SIG-M5 treated with dmso at 0.1 percent for 504 hours (cell line): ENCODE measurements at regions not wholly inside any gene's neighbourhood (a gene's known extent, or its start where the extent isn't known, plus 50 kb on each side); places are given as distances from the start of the nearest gene placed in this dataset.
A peak's percentile ranks its signal among the peaks of the same experiment; 100 is the strongest.

Experiments used
- DNase-seq: peaks from one replicate; lab custom pipeline; 2025; ENCODE audit not compliant: unreplicated experiment; lab: John Stamatoyannopoulos, UW

DNA sequence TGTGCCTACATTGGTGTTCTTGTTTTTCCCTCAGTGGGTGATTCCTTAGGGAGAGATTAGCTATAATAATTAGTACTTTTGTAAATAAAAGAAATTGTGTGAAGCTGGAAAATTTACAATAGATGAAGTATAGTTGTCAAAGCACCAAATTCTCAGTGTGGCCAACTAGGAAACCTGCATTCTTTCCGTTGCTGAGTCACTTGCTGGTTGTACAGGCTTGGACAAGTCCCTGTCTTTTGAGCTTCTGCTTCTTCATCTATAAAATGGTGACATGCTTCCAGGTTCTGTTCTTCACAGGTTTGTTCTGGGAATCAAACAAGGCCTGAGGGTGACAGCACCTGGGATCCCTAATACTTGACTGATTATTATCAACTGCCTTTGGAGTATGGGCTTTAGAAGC, 184.1 kb upstream of the HES1 start:
- no peak for DNase-seq

DNA sequence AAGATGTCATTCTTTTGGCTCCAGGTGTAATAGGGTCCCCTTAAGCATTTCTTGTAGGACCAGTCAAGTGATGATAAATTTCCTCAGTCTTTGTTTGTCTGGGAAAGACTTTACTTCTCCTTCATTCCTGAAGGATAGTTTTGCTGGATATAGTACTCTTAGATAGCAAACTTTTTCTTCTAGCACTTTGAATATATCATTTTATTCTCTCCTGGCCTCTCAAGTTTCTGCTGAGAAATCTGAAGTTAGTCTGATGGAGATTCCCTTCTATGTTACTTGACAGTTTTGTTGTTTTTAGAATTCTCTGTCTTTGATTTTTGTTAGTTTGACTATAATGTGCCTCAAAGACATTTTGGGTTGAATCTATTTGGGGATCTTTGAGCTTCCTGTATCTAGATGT, 181.2 kb upstream of the HES1 start:
- DNase-seq: no peak

DNA sequence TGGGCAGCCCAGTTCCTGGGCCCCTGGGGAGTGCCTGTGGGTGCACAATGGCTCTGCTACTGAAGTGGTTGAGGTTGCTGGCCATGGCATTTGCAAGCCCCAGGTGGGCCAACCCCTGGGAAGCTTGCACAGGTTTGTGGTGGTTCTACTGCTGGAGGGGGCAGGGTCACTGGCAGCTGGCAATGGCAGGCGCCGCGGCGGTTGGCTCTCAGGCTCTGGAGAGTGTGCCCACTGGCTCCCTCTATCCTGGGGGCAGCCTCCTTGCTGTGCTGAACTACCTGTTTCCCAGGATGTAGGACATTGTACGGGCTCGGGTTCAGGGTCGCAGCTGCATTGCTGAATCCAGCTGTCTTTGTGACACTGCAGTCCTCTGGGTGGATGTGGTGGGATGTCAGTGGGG, 180.2 kb upstream of the HES1 start:
- DNase-seq: no peak

DNA sequence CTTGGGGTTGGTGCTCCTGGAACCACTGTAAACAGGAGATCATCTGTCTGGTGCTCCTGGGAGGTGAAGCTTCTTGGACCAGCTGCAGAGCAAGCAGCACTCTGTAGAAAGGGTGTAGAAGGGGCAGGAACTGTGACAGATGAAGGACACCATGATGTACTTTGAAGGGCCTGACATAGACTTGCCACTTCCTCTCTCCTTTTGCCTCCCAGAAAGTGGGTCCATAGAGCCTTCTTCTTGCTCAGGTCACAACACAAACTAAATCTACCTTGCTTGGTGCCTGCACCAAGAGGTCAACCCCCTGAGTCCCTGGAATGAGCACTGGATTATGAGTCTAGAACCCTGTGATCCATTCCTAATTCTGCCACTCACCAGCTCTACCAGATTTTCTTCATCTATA, 176.1 kb upstream of the HES1 start:
- DNase-seq: no peak

GRCh38 chr3:193960487-193961274, 175.3 kb upstream of the HES1 start:
- DNase-seq: no peak

GRCh38 chr3:193962986-193963685, 172.8 kb upstream of the HES1 start:
- DNase-seq: no peak

DNA sequence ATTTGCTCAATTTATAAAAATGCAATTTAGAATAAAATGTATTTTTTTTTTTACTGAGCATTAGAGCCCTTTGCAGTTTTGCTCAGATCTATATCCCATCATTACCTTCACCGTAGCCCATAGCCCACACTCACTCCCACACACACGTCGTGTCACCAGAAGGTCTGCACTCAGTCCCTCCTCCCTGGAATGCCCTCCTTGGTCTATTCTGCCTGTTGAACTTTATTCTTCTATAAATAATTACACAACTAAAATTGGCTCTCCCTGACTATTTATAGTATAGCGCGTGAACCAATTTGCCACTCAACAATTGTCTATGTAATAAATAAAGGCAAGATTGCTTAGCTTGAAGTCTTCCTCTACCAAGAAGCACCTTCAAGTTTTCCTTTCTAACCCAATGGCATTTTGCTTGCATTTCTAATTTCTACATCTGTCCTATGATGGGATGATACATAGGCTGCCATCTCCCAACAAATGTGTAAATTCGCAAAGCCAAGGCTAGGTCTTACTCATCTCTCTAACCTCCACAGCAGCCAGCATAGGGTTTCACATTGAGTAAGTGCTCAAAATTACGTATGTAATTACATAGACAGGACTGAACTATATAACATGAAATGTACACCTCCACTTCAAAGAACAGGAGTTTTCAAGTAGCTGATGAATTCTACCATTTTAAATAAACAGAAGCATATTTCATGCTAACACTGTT, 172.0 kb upstream of the HES1 start:
- DNase-seq: no peak

DNA sequence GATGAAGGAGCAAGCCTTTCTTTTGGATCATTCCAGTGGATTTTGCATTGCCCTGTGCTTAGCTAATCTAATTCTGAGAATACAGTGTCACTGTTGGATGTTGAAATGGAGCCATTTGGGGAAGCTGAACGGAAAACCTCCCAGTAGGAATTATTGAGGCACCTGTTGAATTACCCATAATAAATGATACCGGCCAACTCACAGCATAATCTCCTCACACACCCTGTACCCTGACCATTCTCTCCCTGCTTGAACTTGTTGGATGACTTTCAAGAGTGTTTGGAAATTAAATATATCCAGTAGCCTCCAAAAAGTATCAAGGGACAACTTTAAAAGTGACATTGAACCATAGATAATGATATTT, 171.4 kb upstream of the HES1 start:
- DNase-seq: no peak

DNA sequence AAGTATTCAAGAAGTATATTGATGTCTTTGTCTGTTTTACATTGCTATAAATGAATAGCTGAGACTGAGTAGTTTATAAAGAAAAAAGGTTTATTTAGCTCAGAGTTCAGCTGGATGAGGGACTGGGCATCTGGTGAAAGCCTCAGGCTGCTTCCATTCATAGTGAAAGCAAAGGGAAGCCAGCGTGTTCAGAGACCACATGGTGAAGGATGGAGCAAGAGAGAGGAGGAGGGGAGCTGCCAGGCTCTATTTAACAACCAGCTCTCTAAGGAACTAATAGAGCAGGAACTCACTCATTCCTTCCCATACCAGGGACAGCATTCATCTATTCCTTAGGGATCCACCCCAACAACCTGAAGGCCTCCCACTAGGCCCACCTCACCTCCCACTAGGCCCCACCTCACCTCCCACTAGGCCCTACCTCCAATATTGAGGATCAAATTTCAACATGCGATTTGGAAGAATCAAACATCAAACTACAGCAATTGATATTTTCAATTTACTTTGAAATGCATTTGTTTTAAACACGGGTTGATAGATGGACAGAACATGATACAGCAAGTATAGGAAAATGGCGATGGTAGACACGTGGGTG, 167.5 kb upstream of the HES1 start:
- no peak for DNase-seq

DNA sequence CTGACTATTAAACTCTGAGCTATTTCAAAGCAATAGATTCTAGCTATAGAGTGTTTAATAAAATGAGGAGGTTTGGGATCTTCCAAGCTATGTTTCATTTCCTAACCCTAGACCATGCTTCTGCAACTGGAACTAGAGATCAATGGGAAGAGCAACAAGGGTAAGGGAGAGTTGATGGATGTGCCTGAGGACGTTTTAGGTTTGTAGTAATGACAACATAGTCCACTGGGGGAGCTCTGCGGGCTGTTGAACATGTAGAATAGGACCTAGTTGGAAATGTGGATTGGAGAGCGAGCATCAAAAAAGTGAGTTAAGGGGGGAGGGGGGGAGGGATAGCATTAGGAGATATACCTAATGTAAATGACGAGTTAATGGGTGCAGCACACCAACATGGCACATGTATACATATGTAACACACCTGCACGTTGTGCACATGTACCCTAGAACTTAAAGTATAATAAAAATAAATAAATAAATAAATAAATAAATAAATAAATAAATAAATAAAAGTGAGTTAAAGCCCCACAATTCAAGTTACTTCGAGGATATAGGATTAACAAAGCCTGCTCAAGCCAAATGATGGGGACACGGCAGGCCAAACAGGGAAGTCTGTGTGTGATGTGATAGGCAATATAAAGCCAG, 165.7 kb upstream of the HES1 start:
- peak; percentile 64 for DNase-seq

GRCh38 chr3:193970773-193971206, 165.2 kb upstream of the HES1 start:
- no peak for DNase-seq

- no peak for DNase-seq
Observed at GRCh38 chr3:193971261-193971751, 164.6 kb upstream of the HES1 start.

DNA sequence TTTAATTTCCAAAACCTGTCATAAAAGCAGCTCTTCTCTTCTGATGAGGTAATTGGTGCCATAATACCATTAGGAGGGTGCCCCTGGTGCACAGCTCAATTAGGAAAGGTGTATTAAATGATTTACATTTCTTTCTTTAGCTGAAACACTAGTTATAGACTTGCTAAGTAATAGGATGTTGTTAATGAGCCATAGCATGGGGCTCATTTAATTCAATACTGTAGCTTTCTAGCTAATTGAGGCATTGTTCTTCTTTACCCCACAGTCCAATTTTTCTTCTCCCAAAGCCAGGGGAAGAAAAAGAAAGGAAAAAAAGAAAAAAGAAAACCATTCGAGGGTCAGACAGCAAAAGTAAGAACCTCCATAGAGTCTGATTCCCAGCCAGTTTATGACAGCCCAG, 164.0 kb upstream of the HES1 start:
- no peak for DNase-seq

GRCh38 chr3:193972832-193973231, 163.1 kb upstream of the HES1 start:
- DNase-seq: no peak

- DNase-seq: no peak
Observed at GRCh38 chr3:193974191-193974652, 161.7 kb upstream of the HES1 start.

DNA sequence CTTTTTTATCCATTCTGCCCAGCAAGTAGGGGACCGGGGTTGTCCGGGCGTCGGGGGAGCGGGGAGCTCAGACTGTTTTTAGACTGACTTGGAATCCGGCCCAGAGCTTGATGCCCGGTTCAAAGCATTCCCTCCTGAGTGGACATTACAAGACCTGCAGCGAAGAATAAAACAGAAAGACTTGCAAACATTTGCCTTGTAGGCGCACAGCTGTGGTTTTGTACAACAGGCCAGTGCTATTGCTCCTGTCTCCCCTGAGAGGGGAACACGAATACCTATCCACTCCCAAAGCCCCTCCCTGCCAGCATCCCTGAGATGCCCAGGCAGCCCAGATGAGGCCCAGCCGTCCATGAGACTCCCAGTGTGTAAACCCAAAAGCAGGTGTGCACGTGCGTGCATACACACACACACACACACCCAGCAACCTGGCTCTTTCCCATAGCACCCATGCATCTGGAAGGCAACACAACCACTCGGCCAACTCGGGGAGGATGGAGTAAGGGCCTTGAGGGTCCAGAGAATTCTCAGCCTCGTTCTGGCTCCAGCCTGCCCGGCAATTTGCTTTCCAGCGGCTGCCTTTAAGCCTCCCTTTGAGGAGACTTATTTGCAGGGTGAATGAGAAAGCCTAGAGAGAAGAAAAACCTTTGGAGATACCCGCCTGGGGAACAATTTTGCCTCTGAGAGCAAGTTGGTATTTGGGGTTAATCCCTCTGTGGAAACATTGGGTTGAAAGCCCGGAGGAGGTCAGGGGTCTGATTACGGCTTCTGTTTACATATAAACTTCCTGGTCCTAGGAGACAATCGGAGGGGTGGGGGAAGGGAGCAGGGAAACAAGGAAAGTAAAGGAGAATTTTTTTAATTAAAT, 161.0 kb upstream of the HES1 start:
- no peak for DNase-seq

DNA sequence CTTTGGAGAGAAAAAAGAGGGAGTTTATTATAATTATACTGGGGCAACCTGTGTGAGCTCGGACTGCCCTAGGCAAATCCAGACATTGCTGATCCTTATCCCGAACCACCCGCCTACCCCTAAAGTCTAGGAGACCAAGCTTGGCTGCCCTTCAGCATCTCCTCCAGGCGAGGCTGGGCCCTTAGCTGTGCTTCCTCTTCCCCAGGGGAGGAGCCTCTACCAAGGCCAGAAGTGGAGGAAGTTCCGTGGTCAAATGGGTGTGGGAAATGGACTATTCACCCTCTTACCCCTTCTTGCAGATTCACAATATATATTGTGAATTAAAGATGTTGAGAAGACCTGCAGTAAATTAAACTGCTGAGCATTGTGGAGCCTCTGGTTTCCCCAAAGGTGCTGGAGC, 158.3 kb upstream of the HES1 start:
- DNase-seq: no peak

GRCh38 chr3:193978030-193978429, 157.9 kb upstream of the HES1 start:
- no peak for DNase-seq

GRCh38 chr3:193978486-193978885, 157.5 kb upstream of the HES1 start:
- no peak for DNase-seq

DNA sequence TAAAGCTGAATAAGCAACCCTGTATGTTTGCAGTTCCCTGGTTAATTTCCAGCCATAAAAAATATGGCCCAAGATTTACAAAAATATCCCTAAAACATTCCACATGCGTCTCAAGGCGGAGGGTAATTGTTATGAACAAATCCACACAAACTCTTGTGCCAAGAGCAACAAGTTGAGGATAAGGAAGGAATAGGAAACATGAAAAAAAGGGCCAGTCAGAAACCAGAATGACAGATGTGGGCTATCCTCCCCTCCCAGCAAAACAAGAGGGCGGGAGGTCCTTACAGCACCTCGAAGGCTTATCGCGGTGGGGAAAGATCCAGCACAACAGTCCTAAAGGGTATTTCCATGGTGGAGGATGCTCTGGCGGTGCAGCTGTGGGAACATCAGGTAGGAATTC, 155.6 kb upstream of the HES1 start:
- DNase-seq: no peak
